Epithelial cell of proximal tubule (primary cell): ENCODE measurements at regions not wholly inside any gene's neighbourhood (a gene's known extent, or its start where the extent isn't known, plus 50 kb on each side); places are given as distances from the start of the nearest gene placed in this dataset.

Source experiments
- DNase-seq: peaks from one replicate; pipeline ENCODE4 v3.0.0-alpha.2; 2011; ENCODE audit warnings: low read depth
- H3K4me3 ChIP-seq: 2 replicates; pipeline ENCODE4 v1.5.1; 2011; ENCODE audit warnings: low read depth, mild to moderate bottlenecking, low read length
- CTCF ChIP-seq: conservative IDR thresholded peaks from 2 replicates; pipeline ENCODE4 v1.5.1; 2012; ENCODE audit warnings: low read depth, mild to moderate bottlenecking, low read length

GRCh38 chr2:144326825-144327224, 193.1 kb downstream of the ZEB2 start:
- no peak overlapping the region for H3K4me3 ChIP-seq
- TF ChIP-seq CTCF, result no peak
- no peak for DNase-seq

GRCh38 chr2:144325086-144325485, 194.8 kb downstream of the ZEB2 start:
- no peak for TF ChIP-seq CTCF
- peak overlapping the region; percentile 12 for H3K4me3 ChIP-seq
- no peak for DNase-seq

DNA sequence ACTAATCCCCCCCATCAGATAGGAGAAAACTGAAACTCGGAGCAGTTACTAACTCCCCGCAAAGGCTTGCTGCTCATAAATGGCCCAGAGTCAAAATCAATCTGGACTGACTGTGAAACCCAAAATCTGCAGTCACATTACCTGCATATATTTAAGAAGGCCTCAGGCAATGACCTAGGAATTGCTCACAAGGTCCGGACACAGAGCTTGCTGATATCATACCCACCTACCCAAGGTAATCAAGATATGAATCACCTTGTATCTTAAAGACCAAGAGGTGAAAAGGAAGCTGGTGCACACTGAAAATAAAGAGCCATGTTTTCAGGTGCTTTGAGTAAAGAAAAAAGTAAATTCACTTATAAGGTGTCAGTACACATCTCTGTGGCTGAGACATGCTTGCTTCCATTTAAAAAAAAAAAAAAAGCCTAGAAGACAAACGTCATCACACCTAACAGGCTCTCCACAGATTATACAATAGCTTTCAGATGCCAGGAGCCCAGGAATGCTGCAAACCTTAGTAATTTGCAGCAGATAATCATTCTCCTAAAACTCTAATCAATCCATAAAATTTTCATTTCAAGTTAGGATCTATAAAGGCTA, 195.4 kb downstream of the ZEB2 start:
- DNase-seq, result no peak
- TF ChIP-seq CTCF, result no peak

DNA sequence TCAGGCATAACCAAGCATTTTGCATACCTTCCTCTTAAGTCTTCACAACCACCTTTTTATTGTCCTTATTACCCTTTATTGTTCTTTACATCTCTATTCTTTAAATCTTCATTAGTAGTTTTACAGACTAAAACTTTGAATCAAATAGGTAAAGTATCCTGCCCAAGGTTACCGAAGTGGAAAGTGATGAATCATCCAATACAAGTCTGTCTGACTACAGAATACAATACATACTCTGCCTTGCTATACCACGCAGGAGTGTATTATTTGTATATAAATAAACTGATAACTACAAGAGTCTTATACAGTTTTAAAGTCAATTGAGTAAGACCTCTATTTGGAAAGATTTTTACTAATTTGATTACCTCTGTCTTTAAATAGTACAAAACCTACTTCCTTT, 196.0 kb downstream of the ZEB2 start:
- no peak overlapping the region for H3K4me3 ChIP-seq
- no peak for DNase-seq
- TF ChIP-seq CTCF, result no peak

More for the DNA sequence above, 195.4 kb downstream of the ZEB2 start:
- H3K4me3 ChIP-seq, result peak overlapping the region; percentile 12

DNA sequence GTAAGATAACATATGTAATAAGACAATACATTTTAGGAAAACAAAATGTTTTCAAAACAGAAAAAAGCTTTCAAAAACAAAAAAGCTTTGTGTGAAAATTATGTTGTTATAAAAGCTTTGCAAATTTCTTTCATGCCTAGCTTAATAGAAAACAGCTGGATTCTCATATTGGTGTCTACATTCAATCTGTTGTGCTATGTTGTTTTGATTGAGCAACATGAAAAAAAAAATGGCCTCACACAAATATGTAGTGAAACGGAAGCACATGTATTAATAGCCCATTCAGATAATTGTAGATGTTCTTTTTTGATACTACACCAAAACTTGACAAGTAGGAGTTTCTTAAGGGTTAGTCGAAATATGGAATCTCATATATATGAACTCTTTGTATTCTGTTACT, 197.5 kb downstream of the ZEB2 start:
- no peak for TF ChIP-seq CTCF
- DNase-seq, result no peak
- H3K4me3 ChIP-seq, result no peak overlapping the region

DNA sequence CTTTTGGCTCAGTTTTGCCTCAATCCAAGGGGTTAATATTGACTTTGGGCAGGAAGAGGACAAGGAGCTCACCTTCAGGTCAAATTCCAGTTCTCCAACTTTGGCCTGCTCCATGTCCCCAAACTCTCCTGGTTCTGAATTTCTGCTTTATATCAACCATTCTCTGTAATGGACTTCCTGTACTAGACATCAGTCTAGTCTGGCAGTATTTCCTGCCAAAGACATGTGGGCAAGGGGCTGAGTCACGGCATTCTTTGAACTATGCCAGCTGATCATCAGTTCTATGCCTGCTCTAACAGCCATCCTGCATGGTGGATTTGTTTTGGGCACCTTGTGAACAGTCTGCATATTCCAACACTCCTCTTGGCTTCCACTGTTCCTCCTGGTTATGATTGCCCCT, 199.4 kb downstream of the ZEB2 start:
- H3K4me3 ChIP-seq, result no peak overlapping the region
- no peak for DNase-seq
- no peak for TF ChIP-seq CTCF

GRCh38 chr2:144317071-144317738, 202.7 kb downstream of the ZEB2 start:
- TF ChIP-seq CTCF, result no peak
- no peak overlapping the region for H3K4me3 ChIP-seq
- DNase-seq, result no peak
